ENCODE measurements at regions not wholly inside any gene's neighbourhood (a gene's known extent, or its start where the extent isn't known, plus 50 kb on each side); places are given as distances from the start of the nearest gene placed in this dataset.

- DNase-seq (ENCODE audit: low read depth) = no peak
- in situ Hi-C loops (cut with HindIII; ENCODE audit: low pct_unique_long_range_greater_than_20kb, low sequenced_read_pairs) = no loop called here
Observed at GRCh38 chr9:108336575-108336974, 519.2 kb downstream of the ACTL7B start.

GRCh38 chr9:108333530-108333983 is 522.2 kb downstream of the ACTL7B start:
- no peak for DNase-seq (ENCODE audit: low read depth)
- in situ Hi-C loops (cut with HindIII; ENCODE audit: low pct_unique_long_range_greater_than_20kb, low sequenced_read_pairs) = no loop called here

- in situ Hi-C loops (cut with HindIII; ENCODE audit: low pct_unique_long_range_greater_than_20kb, low sequenced_read_pairs) = no loop called here
- DNase-seq (ENCODE audit: low read depth) = no peak
Observed at GRCh38 chr9:108331596-108331995, 524.2 kb downstream of the ACTL7B start.

GRCh38 chr9:108325406-108325805 is 530.4 kb downstream of the ACTL7B start:
- in situ Hi-C loops (cut with HindIII; ENCODE audit: low pct_unique_long_range_greater_than_20kb, low sequenced_read_pairs) = no loop called here
- DNase-seq (ENCODE audit: low read depth) = no peak

- in situ Hi-C loops (cut with HindIII; ENCODE audit: low pct_unique_long_range_greater_than_20kb, low sequenced_read_pairs) = no loop called here
Observed at GRCh38 chr9:108323615-108324014, 532.2 kb downstream of the ACTL7B start.

GRCh38 chr9:108322326-108323098 is 533.3 kb downstream of the ACTL7B start:
- no peak for DNase-seq (ENCODE audit: low read depth)
- in situ Hi-C loops (cut with HindIII; ENCODE audit: low pct_unique_long_range_greater_than_20kb, low sequenced_read_pairs) = no loop called here

More at GRCh38 chr9:108323615-108324014, 532.2 kb downstream of the ACTL7B start:
- no peak for DNase-seq (ENCODE audit: low read depth)

- DNase-seq (ENCODE audit: low read depth) = peak; percentile 0
- in situ Hi-C loops (cut with HindIII; ENCODE audit: low pct_unique_long_range_greater_than_20kb, low sequenced_read_pairs) = no loop called here
Observed at GRCh38 chr9:108316630-108317029, 539.2 kb downstream of the ACTL7B start.

GRCh38 chr9:108316066-108316465 is 539.7 kb downstream of the ACTL7B start:
- DNase-seq (ENCODE audit: low read depth) = no peak
- in situ Hi-C loops (cut with HindIII; ENCODE audit: low pct_unique_long_range_greater_than_20kb, low sequenced_read_pairs) = no loop called here

GRCh38 chr9:108311745-108312144 is 544.0 kb downstream of the ACTL7B start:
- DNase-seq (ENCODE audit: low read depth) = no peak
- in situ Hi-C loops (cut with HindIII; ENCODE audit: low pct_unique_long_range_greater_than_20kb, low sequenced_read_pairs) = no loop called here

- in situ Hi-C loops (cut with HindIII; ENCODE audit: low pct_unique_long_range_greater_than_20kb, low sequenced_read_pairs) = no loop called here
- DNase-seq (ENCODE audit: low read depth) = no peak
Observed at GRCh38 chr9:108310202-108310601, 545.6 kb downstream of the ACTL7B start.

GRCh38 chr9:108300306-108301287 is 555.2 kb downstream of the ACTL7B start:
- in situ Hi-C loops (cut with HindIII; ENCODE audit: low pct_unique_long_range_greater_than_20kb, low sequenced_read_pairs) = no loop called here
- DNase-seq (ENCODE audit: low read depth) = no peak

GRCh38 chr9:108297073-108297472 is 558.7 kb downstream of the ACTL7B start:
- in situ Hi-C loops (cut with HindIII; ENCODE audit: low pct_unique_long_range_greater_than_20kb, low sequenced_read_pairs) = no loop called here
- DNase-seq (ENCODE audit: low read depth) = no peak

GRCh38 chr9:108296056-108296455 is 559.7 kb downstream of the ACTL7B start:
- no peak for DNase-seq (ENCODE audit: low read depth)

GRCh38 chr9:108291586-108291932 is 564.2 kb downstream of the ACTL7B start:
- no peak for DNase-seq (ENCODE audit: low read depth)
- in situ Hi-C loops (cut with HindIII; ENCODE audit: low pct_unique_long_range_greater_than_20kb, low sequenced_read_pairs) = no loop called here

More at GRCh38 chr9:108296056-108296455, 559.7 kb downstream of the ACTL7B start:
- in situ Hi-C loops (cut with HindIII; ENCODE audit: low pct_unique_long_range_greater_than_20kb, low sequenced_read_pairs) = no loop called here

GRCh38 chr9:108290839-108291585 is 564.8 kb downstream of the ACTL7B start:
- in situ Hi-C loops (cut with HindIII; ENCODE audit: low pct_unique_long_range_greater_than_20kb, low sequenced_read_pairs) = no loop called here
- DNase-seq (ENCODE audit: low read depth) = no peak

GRCh38 chr9:108286638-108287206 is 569.1 kb downstream of the ACTL7B start:
- no peak for DNase-seq (ENCODE audit: low read depth)
- in situ Hi-C loops (cut with HindIII; ENCODE audit: low pct_unique_long_range_greater_than_20kb, low sequenced_read_pairs) = no loop called here

- in situ Hi-C loops (cut with HindIII; ENCODE audit: low pct_unique_long_range_greater_than_20kb, low sequenced_read_pairs) = no loop called here
- DNase-seq (ENCODE audit: low read depth) = no peak
Observed at GRCh38 chr9:108283696-108284095, 572.1 kb downstream of the ACTL7B start.

- in situ Hi-C loops (cut with HindIII; ENCODE audit: low pct_unique_long_range_greater_than_20kb, low sequenced_read_pairs) = no loop called here
- no peak for DNase-seq (ENCODE audit: low read depth)
Observed at GRCh38 chr9:108282872-108283271, 572.9 kb downstream of the ACTL7B start.

Data from Caki2 (cell line).